GM19035 (cell line): ENCODE measurements at regions not wholly inside any gene's neighbourhood (a gene's known extent, or its start where the extent isn't known, plus 50 kb on each side); places are given as distances from the start of the nearest gene placed in this dataset.
A peak's percentile ranks its signal among the peaks of the same experiment; 100 is the strongest.
"Not testable (repeated sequence)": the region's sequence is repeated elsewhere in the genome, so short reads cannot be mapped to it uniquely, and the experiment has no call there.

ENCODE experiments used
- ATAC-seq: cut with Tn5 transposase; IDR thresholded peaks from one replicate; pipeline ENCODE4 v1.9.1; 2021; ENCODE audit not compliant: unreplicated experiment

GRCh38 chr12:19972325-19973288 lies 395.7 kb upstream of the PDE3A start:
- peak; percentile 49 for ATAC-seq

- ATAC-seq = no peak
Observed at GRCh38 chr12:19978193-19978592, 390.1 kb upstream of the PDE3A start.

- no peak for ATAC-seq
Observed at GRCh38 chr12:19979584-19979983, 388.8 kb upstream of the PDE3A start.

GRCh38 chr12:19981944-19982343 lies 386.4 kb upstream of the PDE3A start:
- ATAC-seq = no peak

- ATAC-seq = no peak
Observed at GRCh38 chr12:19988001-19988400, 380.3 kb upstream of the PDE3A start.

- ATAC-seq = no peak
Observed at GRCh38 chr12:19988459-19988873, 379.9 kb upstream of the PDE3A start.

GRCh38 chr12:19988948-19989347 lies 379.4 kb upstream of the PDE3A start:
- no peak for ATAC-seq

GRCh38 chr12:19991146-19991545 lies 377.2 kb upstream of the PDE3A start:
- no peak for ATAC-seq

- no peak for ATAC-seq
Observed at GRCh38 chr12:19992311-19992710, 376.0 kb upstream of the PDE3A start.

GRCh38 chr12:19994968-19995367 lies 373.4 kb upstream of the PDE3A start:
- no peak for ATAC-seq

GRCh38 chr12:19997656-19998400 lies 370.5 kb upstream of the PDE3A start:
- ATAC-seq = no peak

GRCh38 chr12:19998411-19998810 lies 369.9 kb upstream of the PDE3A start:
- no peak for ATAC-seq

- no peak for ATAC-seq
Observed at GRCh38 chr12:19998961-19999804, 369.2 kb upstream of the PDE3A start.

- no peak for ATAC-seq
Observed at GRCh38 chr12:19999805-20000138, 368.6 kb upstream of the PDE3A start.

- no peak for ATAC-seq
Observed at GRCh38 chr12:20000229-20000849, 368.0 kb upstream of the PDE3A start.

- no peak for ATAC-seq
Observed at GRCh38 chr12:20003252-20003651, 365.1 kb upstream of the PDE3A start.

GRCh38 chr12:20004952-20005351 lies 363.4 kb upstream of the PDE3A start:
- no peak for ATAC-seq

GRCh38 chr12:20006871-20007730 lies 361.2 kb upstream of the PDE3A start:
- ATAC-seq = no peak

- ATAC-seq = not testable (repeated sequence)
Observed at GRCh38 chr12:20009965-20010364, 358.4 kb upstream of the PDE3A start.

GRCh38 chr12:20011200-20011599 lies 357.1 kb upstream of the PDE3A start:
- ATAC-seq = no peak
